Astrocyte of the spinal cord (primary cell): ENCODE measurements at regions not wholly inside any gene's neighbourhood (a gene's known extent, or its start where the extent isn't known, plus 50 kb on each side); places are given as distances from the start of the nearest gene placed in this dataset.

Experiments used
- DNase-seq: peaks from one replicate; pipeline ENCODE4 v3.0.0; 2011; ENCODE audit warnings: low read depth, low spot score
- H3K4me3 ChIP-seq: 2 replicates; pipeline ENCODE4 v1.5.1; 2011; ENCODE audit warnings: low read depth, mild to moderate bottlenecking, low read length, moderate library complexity
- CTCF ChIP-seq: IDR thresholded peaks from 2 replicates; pipeline ENCODE4 v1.5.1; 2012; ENCODE audit warnings: low read depth, mild to moderate bottlenecking, low read length, inconsistent platforms
- in situ Hi-C: cut with HindIII; loops from 2 replicates; pipeline ENCODE4 v1.10.0; 2017; ENCODE audit warnings: low sequenced_read_pairs

- in situ Hi-C loops, result no loop called here
- DNase-seq, result no peak
- H3K4me3 ChIP-seq, result no peak overlapping the region
- no peak for TF ChIP-seq CTCF
Measured at GRCh38 chr3:72169120-72169519, 384.2 kb upstream of the PROK2 start.

DNA sequence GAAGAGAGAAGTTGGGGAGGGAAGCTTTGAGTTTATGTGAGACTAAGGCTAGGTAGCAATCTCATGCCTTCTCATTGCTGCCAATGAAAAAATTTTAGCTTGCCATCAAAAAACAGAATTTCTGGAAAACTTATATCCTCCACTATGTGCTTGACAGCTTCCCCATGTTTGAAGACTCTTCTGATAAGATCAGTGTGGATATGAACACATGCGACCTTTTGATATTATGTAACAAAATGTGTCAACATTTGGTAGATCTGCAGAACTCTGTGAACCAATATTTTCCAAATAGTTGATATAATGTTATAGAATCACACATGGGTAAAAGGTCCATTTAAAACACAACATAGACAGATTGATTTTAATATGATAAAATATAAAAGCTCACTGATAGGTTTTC is 380.9 kb upstream of the PROK2 start:
- no peak overlapping the region for H3K4me3 ChIP-seq
- DNase-seq, result no peak
- in situ Hi-C loops, result no loop called here
- no peak for TF ChIP-seq CTCF

DNA sequence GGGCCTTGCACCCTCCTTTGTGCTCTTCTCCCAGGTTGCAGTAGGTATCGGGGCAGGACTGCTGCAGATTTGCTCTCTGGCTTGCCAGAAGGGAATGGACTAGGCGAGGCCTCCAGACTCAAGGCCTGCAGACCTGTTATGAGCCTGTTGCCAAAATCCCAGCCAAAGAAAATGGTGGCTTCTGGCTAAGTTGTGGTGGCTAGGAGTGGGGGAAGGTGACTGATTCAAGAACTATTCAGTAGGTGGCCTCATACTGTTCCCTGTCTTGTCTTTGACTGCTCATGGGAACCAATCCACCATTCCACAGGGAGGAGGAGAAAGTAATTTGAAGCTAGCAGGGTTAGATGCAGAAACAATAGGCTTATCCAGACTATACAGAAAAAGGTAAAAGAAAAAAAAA is 380.4 kb upstream of the PROK2 start:
- in situ Hi-C loops, result no loop called here
- no peak for DNase-seq
- H3K4me3 ChIP-seq, result no peak overlapping the region
- TF ChIP-seq CTCF, result no peak

- in situ Hi-C loops, result no loop called here
- TF ChIP-seq CTCF, result no peak
- no peak overlapping the region for H3K4me3 ChIP-seq
- DNase-seq, result no peak
Measured at GRCh38 chr3:72164635-72164978, 379.7 kb upstream of the PROK2 start.

- DNase-seq, result no peak
- H3K4me3 ChIP-seq, result no peak overlapping the region
- TF ChIP-seq CTCF, result no peak
- in situ Hi-C loops, result no loop called here
Measured at GRCh38 chr3:72163809-72164634, 379.1 kb upstream of the PROK2 start.

DNA sequence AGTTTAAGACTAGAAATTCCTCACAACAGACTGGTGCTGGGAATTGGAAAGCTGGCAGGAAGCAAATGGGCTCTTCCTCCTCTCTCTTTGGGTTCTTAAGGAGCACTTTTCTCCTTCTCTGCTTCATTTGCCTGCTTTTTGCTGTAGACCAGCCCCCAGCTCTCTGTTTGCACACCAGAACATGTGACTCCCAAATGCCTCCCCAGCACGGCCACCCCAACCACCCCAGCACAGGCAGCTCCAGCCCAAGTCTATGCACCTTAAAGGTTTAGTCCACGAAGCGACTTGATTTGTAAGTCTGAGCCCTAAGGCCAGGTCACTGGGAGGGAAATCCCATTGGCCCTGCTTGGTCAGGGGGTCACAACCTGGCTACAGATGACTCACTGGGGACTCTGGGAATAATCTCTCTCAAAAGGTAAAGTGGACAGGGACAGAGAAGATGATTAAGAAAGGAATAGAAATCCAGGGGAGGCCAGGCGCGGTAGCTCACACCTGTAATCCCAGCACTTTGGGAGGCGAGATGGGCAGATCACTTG is 377.8 kb upstream of the PROK2 start:
- in situ Hi-C loops, result no loop called here
- no peak overlapping the region for H3K4me3 ChIP-seq
- TF ChIP-seq CTCF, result no peak
- DNase-seq, result no peak
